Colonic mucosa (tissue), 4 donors: ENCODE measurements at regions not wholly inside any gene's neighbourhood (a gene's known extent, or its start where the extent isn't known, plus 50 kb on each side); places are given as distances from the start of the nearest gene placed in this dataset.

Source experiments
- DNase-seq: peaks from one replicate; pipeline ENCODE4 v3.0.0-alpha.2; 2020
- H3K27ac ChIP-seq: fragments of 200-600 bp; one replicate; pipeline ENCODE4 v1.8.0; 2021
- H3K27me3 ChIP-seq: fragments of 200-600 bp; one replicate; pipeline ENCODE4 v1.8.0; 2021
- H3K36me3 ChIP-seq: fragments of 200-600 bp; one replicate; pipeline ENCODE4 v1.8.0; 2021
- H3K4me1 ChIP-seq: fragments of 200-600 bp; one replicate; pipeline ENCODE4 v1.8.0; 2021; ENCODE audit warnings: mild to moderate bottlenecking
- H3K4me3 ChIP-seq: fragments of 200-600 bp; one replicate; pipeline ENCODE4 v1.8.0; 2021
- H3K9ac ChIP-seq, 2 donors: one replicate each; pipeline ENCODE4 v1.7.0; 2013; ENCODE audit warnings: control low read depth in 2 of 2, low read depth in 2 of 2, low read length in 2 of 2
- H3K9me3 ChIP-seq: fragments of 200-600 bp; one replicate; pipeline ENCODE4 v1.8.0; 2021
- intact Hi-C: fragments of 100-400 bp; cut with DNase I; formaldehyde crosslinking; loops from one replicate; pipeline ENCODE4 v1.14.1; 2022
- TF ChIP-seq, protein P1 (sequence below): fragments of 200-600 bp; IDR thresholded peaks from one replicate; pipeline ENCODE4 v1.8.0; 2022; ENCODE audit warnings: antibody characterized with exemption, mild to moderate bottlenecking
- donor health status: healthy.
- donor health status: DM: no; HTN: no; CAD: no.
- donor health status: DM: no; HTN: no; CAD: no.

GRCh38 chr3:104461431-104461830, 905.3 kb upstream of the ALCAM start:
- no peak for DNase-seq
- intact Hi-C loops, result no loop called here
- TF ChIP-seq, protein P1, sequence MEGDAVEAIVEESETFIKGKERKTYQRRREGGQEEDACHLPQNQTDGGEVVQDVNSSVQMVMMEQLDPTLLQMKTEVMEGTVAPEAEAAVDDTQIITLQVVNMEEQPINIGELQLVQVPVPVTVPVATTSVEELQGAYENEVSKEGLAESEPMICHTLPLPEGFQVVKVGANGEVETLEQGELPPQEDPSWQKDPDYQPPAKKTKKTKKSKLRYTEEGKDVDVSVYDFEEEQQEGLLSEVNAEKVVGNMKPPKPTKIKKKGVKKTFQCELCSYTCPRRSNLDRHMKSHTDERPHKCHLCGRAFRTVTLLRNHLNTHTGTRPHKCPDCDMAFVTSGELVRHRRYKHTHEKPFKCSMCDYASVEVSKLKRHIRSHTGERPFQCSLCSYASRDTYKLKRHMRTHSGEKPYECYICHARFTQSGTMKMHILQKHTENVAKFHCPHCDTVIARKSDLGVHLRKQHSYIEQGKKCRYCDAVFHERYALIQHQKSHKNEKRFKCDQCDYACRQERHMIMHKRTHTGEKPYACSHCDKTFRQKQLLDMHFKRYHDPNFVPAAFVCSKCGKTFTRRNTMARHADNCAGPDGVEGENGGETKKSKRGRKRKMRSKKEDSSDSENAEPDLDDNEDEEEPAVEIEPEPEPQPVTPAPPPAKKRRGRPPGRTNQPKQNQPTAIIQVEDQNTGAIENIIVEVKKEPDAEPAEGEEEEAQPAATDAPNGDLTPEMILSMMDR, result no peak
- Histone ChIP-seq H3K9me3 (no peaks in the 10 kb centered on the region), H3K27ac (no peak overlapping the region), H3K9ac (no peak overlapping the region), H3K36me3 (no peaks in the 10 kb centered on the region), H3K4me3 (no peak overlapping the region), H3K4me1 (no peaks in the 10 kb centered on the region), H3K27me3 (no peaks in the 10 kb centered on the region)

- intact Hi-C loops, result no loop called here
- H3K9ac ChIP-seq, result no peak overlapping the region
Measured at GRCh38 chr3:104472221-104472620, 894.5 kb upstream of the ALCAM start.

DNA sequence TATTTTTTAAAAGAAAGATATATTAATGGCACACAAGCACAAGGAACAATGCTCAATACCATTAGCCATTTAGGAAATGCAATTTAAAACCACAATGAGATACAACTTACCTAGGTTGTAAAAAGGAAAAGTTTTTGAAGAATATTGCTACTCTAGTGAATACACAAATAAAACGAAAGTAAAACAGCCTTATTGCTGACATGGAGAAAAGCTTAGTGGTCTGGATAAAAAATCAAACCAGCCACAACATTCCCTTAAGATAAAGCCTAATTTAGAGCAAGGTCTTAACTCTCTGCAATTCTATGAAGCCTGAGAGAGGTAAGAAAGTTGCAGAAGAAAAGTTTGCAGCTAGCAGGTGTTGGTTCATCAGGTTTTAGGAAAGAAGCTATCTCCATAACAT, 892.7 kb upstream of the ALCAM start:
- Histone ChIP-seq H3K9me3 (no peaks in the 10 kb centered on the region), H3K36me3 (no peaks in the 10 kb centered on the region), H3K27ac (no peak overlapping the region), H3K9ac (no peak overlapping the region), H3K4me3 (no peak overlapping the region), H3K27me3 (no peaks in the 10 kb centered on the region), H3K4me1 (no peaks in the 10 kb centered on the region)
- DNase-seq, result no peak
- intact Hi-C loops, result no loop called here
- TF ChIP-seq, protein P1, result no peak

More at GRCh38 chr3:104472221-104472620, 894.5 kb upstream of the ALCAM start:
- TF ChIP-seq, protein P1, result no peak
- no peaks in the 10 kb centered on the region for H3K4me1 ChIP-seq
- H3K27me3 ChIP-seq, result no peaks in the 10 kb centered on the region
- DNase-seq, result no peak
- H3K27ac ChIP-seq, result no peak overlapping the region
- H3K36me3 ChIP-seq, result no peaks in the 10 kb centered on the region
- no peaks in the 10 kb centered on the region for H3K9me3 ChIP-seq
- H3K4me3 ChIP-seq, result no peak overlapping the region

DNA sequence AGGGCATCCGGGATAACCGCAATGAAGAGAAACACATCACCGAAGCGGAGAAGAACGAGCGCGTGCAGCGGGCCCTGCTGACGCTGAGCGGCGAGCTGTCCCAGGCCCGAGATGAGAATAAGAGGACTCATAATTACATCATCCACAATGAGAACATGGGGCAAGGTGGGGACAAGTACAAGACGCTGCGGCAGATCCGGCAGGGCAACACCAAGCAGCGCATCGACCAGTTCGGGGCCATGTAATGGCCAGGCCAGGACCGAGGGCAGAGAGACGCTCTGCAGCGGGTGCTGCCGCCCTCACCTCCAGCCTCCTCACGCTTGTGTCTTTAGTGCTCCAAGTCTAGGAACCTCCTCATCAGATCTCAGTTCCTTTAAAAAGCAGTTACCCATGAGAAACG, 863.7 kb upstream of the ALCAM start:
- Histone ChIP-seq H3K36me3 (no peaks in the 10 kb centered on the region), H3K9ac (no peak overlapping the region), H3K27ac (no peak overlapping the region), H3K4me1 (no peaks in the 10 kb centered on the region), H3K27me3 (no peaks in the 10 kb centered on the region), H3K4me3 (no peak overlapping the region), H3K9me3 (no peaks in the 10 kb centered on the region)
- no peak for DNase-seq
- intact Hi-C loops, result no loop called here
- TF ChIP-seq, protein P1, result no peak

DNA sequence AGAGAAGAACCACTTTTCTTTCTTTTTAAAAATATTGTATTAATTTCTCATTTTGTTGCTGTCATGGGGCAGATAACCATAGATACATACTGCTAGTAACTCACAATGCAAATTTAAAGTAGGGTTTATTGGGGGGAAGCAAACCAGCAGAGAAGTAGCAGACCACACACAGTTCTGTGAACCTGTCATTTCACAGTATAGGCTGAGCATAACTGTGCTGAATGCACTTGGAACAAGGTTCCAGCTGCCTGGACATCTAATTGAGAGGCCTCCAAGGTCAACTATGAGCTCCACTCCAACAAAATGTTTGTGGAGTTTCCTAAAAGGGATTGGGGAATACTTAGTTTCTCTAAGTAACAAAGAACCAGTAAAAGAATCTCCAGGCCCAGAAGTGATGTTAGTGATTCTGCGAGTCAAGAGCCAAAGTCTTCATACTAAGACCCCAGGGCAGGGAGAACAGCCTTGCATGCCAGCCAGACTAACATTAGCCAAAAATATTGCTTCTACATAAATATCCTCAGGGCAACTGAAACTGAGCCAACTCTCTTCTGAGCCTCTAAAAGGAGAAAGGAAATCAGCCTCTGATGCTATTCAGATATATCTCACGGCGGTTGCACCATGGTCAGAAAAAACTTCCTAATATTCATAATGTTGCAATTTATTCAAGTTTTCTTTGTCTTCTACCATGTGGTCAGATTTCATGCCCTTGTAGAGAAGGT, 856.4 kb upstream of the ALCAM start:
- TF ChIP-seq, protein P1, result no peak
- H3K9me3 ChIP-seq, result no peaks in the 10 kb centered on the region
- no peak overlapping the region for H3K4me3 ChIP-seq
- H3K4me1 ChIP-seq, result no peaks in the 10 kb centered on the region
- no peaks in the 10 kb centered on the region for H3K36me3 ChIP-seq
- intact Hi-C loops, result no loop called here
- DNase-seq, result no peak
- H3K9ac ChIP-seq, result no peak overlapping the region
- no peaks in the 10 kb centered on the region for H3K27me3 ChIP-seq
- no peak overlapping the region for H3K27ac ChIP-seq
